Smooth muscle cell (in vitro differentiated cells): ENCODE measurements at regions not wholly inside any gene's neighbourhood (a gene's known extent, or its start where the extent isn't known, plus 50 kb on each side); places are given as distances from the start of the nearest gene placed in this dataset.
A peak's percentile ranks its signal among the peaks of the same experiment; 100 is the strongest.

ENCODE experiments used
- DNase-seq: peaks from one replicate; lab custom pipeline; 2025; ENCODE audit not compliant: unreplicated experiment; lab: John Stamatoyannopoulos, UW
- H2AFZ ChIP-seq: fragments of 200-600 bp; sonication (generic); 2 replicates; pipeline ENCODE4 v1.6.0; 2016; ENCODE audit warnings: antibody characterized with exemption, low read depth, mild to moderate bottlenecking
- H3F3A ChIP-seq: fragments of 200-600 bp; sonication (generic); 2 replicates; pipeline ENCODE4 v1.6.0; 2017; ENCODE audit warnings: antibody characterized with exemption, low read depth
- H3K27ac ChIP-seq: fragments of 200-600 bp; sonication (generic); 2 replicates; pipeline ENCODE4 v1.5.1; 2016; ENCODE audit warnings: low read depth, mild to moderate bottlenecking
- H3K27me3 ChIP-seq: fragments of 200-600 bp; sonication (generic); 2 replicates; pipeline ENCODE4 v1.6.1; 2016; ENCODE audit warnings: low read depth, mild to moderate bottlenecking
- H3K36me3 ChIP-seq: fragments of 200-600 bp; sonication (generic); 2 replicates; pipeline ENCODE4 v1.5.1; 2016; ENCODE audit warnings: low read depth
- H3K4me1 ChIP-seq: fragments of 200-600 bp; sonication (generic); 2 replicates; pipeline ENCODE4 v1.5.1; 2016; ENCODE audit warnings: low read depth
- H3K4me2 ChIP-seq: fragments of 200-600 bp; sonication (generic); 2 replicates; pipeline ENCODE4 v1.6.0; 2016; ENCODE audit warnings: mild to moderate bottlenecking
- H3K4me3 ChIP-seq: fragments of 200-600 bp; sonication (generic); 2 replicates; pipeline ENCODE4 v1.5.1; 2016; ENCODE audit warnings: mild to moderate bottlenecking
- H3K79me2 ChIP-seq: fragments of 200-600 bp; sonication (generic); 2 replicates; pipeline ENCODE4 v1.6.0; 2016; ENCODE audit warnings: low read depth, mild to moderate bottlenecking
- H3K9ac ChIP-seq: fragments of 200-600 bp; sonication (generic); 2 replicates; pipeline ENCODE4 v1.6.0; 2016; ENCODE audit warnings: low read depth
- H3K9me3 ChIP-seq: fragments of 200-600 bp; sonication (generic); replicated peaks from 2 replicates; pipeline ENCODE4 v1.5.1; 2016; ENCODE audit warnings: low read depth
- H4K20me1 ChIP-seq: fragments of 200-600 bp; sonication (generic); 2 replicates; pipeline ENCODE4 v1.6.0; 2016; ENCODE audit warnings: low read depth
- CTCF ChIP-seq: fragments of 200-600 bp; sonication (generic); IDR thresholded peaks from 2 replicates; pipeline ENCODE4 v1.5.1; 2017; ENCODE audit warnings: borderline replicate concordance, mild to moderate bottlenecking, antibody characterized with exemption; ENCODE audit not compliant: insufficient read depth, poor library complexity, severe bottlenecking
- WGBS: methylation state at CpG from one replicate; pipeline ENCODE4 v1.1.7; 2016; ENCODE audit warnings: low lambda C conversion rate; 5-methylcytosine and 5-hydroxymethylcytosine counted together

- Histone ChIP-seq H4K20me1 (no peaks in the 10 kb centered on the region), H3K9me3 (no peaks in the 10 kb centered on the region), H3K4me2 (no peak overlapping the region), H3K36me3 (no peaks in the 10 kb centered on the region), H3K27ac (no peak overlapping the region), H3K79me2 (no peaks in the 10 kb centered on the region), H3K9ac (no peak overlapping the region), H3F3A (no peaks in the 10 kb centered on the region), H2AFZ (no peak overlapping the region), H3K27me3 (peaks cover under 1% of the 10 kb centered on the region), H3K4me3 (no peak overlapping the region), H3K4me1 (peaks cover 7% of the 10 kb centered on the region)
- DNase-seq, result no peak
- TF ChIP-seq CTCF, result no peak
- 96% methylated on average over 2 of the region's 2 CpGs for WGBS
These were observed 78.8 kb upstream of the BZW1 start for GRCh38 chr2:200732866-200733265.

- WGBS, result 93% methylated on average over 3 of the region's 3 CpGs
- Histone ChIP-seq H3K27ac (no peak overlapping the region), H3K4me2 (no peak overlapping the region), H3K79me2 (no peaks in the 10 kb centered on the region), H3K9ac (no peak overlapping the region), H3K4me3 (no peak overlapping the region), H2AFZ (no peak overlapping the region), H4K20me1 (no peaks in the 10 kb centered on the region), H3F3A (no peaks in the 10 kb centered on the region), H3K27me3 (no peaks in the 10 kb centered on the region), H3K4me1 (peaks cover 7% of the 10 kb centered on the region), H3K36me3 (no peaks in the 10 kb centered on the region), H3K9me3 (no peaks in the 10 kb centered on the region)
- TF ChIP-seq CTCF, result no peak
- DNase-seq, result no peak
These were observed 78.0 kb upstream of the BZW1 start for GRCh38 chr2:200733713-200734198.

- Histone ChIP-seq H3K79me2 (no peaks in the 10 kb centered on the region), H3K27me3 (peaks cover 8% of the 10 kb centered on the region), H3K27ac (no peak overlapping the region), H3F3A (no peaks in the 10 kb centered on the region), H3K36me3 (no peaks in the 10 kb centered on the region), H2AFZ (no peak overlapping the region), H3K9ac (no peak overlapping the region), H3K4me3 (no peak overlapping the region), H4K20me1 (no peaks in the 10 kb centered on the region), H3K4me2 (no peak overlapping the region), H3K4me1 (peaks cover 7% of the 10 kb centered on the region), H3K9me3 (no peaks in the 10 kb centered on the region)
- DNase-seq, result no peak
- TF ChIP-seq CTCF, result no peak
- 90% methylated on average over 3 of the region's 3 CpGs for WGBS
These were observed 76.6 kb upstream of the BZW1 start for GRCh38 chr2:200735061-200735460.

- H3K9ac ChIP-seq, result no peak overlapping the region
- H3K4me3 ChIP-seq, result no peak overlapping the region
- H3K4me1 ChIP-seq, result peaks cover 7% of the 10 kb centered on the region
- H3K27me3 ChIP-seq, result peaks cover 8% of the 10 kb centered on the region
- 12% methylated on average over 6 of the region's 6 CpGs for WGBS
- H3K4me2 ChIP-seq, result peak overlapping the region; percentile 58
- TF ChIP-seq CTCF, result no peak
- H3F3A ChIP-seq, result no peaks in the 10 kb centered on the region
- no peaks in the 10 kb centered on the region for H3K9me3 ChIP-seq
- H3K36me3 ChIP-seq, result no peaks in the 10 kb centered on the region
- no peaks in the 10 kb centered on the region for H4K20me1 ChIP-seq
- DNase-seq, result no peak
- peak overlapping the region; percentile 37 for H3K27ac ChIP-seq
- H3K79me2 ChIP-seq, result no peaks in the 10 kb centered on the region
- H2AFZ ChIP-seq, result no peak overlapping the region
These were observed 75.0 kb upstream of the BZW1 start for GRCh38 chr2:200736646-200737274.
